GM12864 (cell line): ENCODE measurements at regions not wholly inside any gene's neighbourhood (a gene's known extent, or its start where the extent isn't known, plus 50 kb on each side); places are given as distances from the start of the nearest gene placed in this dataset.
"Not testable (repeated sequence)": the region's sequence is repeated elsewhere in the genome, so short reads cannot be mapped to it uniquely, and the experiment has no call there.

Source experiments
- DNase-seq: peaks from one replicate; pipeline ENCODE4 v3.0.0-alpha.2; 2011; ENCODE audit warnings: low read depth
- H3K4me3 ChIP-seq: 2 replicates; pipeline ENCODE4 v1.5.1; 2011; ENCODE audit warnings: mild to moderate bottlenecking, low read depth, low read length, control low read depth
- TF ChIP-seq, protein P1 (sequence below): IDR thresholded peaks from 2 replicates; pipeline ENCODE4 v1.5.1; 2011; ENCODE audit warnings: low read depth, mild to moderate bottlenecking, moderate library complexity, low read length, control low read depth, inconsistent platforms; ENCODE audit errors: missing control alignments

- TF ChIP-seq, protein P1, sequence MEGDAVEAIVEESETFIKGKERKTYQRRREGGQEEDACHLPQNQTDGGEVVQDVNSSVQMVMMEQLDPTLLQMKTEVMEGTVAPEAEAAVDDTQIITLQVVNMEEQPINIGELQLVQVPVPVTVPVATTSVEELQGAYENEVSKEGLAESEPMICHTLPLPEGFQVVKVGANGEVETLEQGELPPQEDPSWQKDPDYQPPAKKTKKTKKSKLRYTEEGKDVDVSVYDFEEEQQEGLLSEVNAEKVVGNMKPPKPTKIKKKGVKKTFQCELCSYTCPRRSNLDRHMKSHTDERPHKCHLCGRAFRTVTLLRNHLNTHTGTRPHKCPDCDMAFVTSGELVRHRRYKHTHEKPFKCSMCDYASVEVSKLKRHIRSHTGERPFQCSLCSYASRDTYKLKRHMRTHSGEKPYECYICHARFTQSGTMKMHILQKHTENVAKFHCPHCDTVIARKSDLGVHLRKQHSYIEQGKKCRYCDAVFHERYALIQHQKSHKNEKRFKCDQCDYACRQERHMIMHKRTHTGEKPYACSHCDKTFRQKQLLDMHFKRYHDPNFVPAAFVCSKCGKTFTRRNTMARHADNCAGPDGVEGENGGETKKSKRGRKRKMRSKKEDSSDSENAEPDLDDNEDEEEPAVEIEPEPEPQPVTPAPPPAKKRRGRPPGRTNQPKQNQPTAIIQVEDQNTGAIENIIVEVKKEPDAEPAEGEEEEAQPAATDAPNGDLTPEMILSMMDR, result no peak
- H3K4me3 ChIP-seq, result no peak overlapping the region
- no peak for DNase-seq
Observed at GRCh38 chr13:70520275-70521036, 412.2 kb upstream of the KLHL1 start.

GRCh38 chr13:70518081-70518480 lies 409.8 kb upstream of the KLHL1 start:
- TF ChIP-seq, protein P1, result no peak
- no peak for DNase-seq
- no peak overlapping the region for H3K4me3 ChIP-seq

DNA sequence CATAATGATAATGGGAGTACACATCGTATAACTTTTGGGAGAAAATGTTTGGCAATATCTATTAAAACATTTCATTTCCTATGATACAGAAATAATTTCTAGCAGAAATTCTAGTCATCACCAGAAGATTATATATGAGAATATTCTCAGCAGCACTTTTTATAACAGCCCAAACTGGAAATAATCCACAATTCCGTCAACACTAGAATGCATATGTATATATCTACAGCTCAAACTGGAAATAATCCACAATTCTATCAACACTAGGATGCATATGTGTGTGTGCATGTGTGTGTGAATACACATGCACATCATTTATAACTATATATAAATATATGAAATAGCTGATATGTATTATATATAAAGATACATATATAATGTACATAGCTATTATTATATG lies 408.0 kb upstream of the KLHL1 start:
- H3K4me3 ChIP-seq, result no peak overlapping the region
- no peak for DNase-seq
- TF ChIP-seq, protein P1, result no peak

- not testable (repeated sequence) for H3K4me3 ChIP-seq, DNase-seq
Observed at GRCh38 chr13:70511861-70512417, 403.7 kb upstream of the KLHL1 start.

GRCh38 chr13:70505809-70506208 lies 397.6 kb upstream of the KLHL1 start:
- TF ChIP-seq, protein P1, result no peak

GRCh38 chr13:70502944-70503343 lies 394.7 kb upstream of the KLHL1 start:
- no peak for DNase-seq
- TF ChIP-seq, protein P1, result no peak
- no peak overlapping the region for H3K4me3 ChIP-seq

More at GRCh38 chr13:70505809-70506208, 397.6 kb upstream of the KLHL1 start:
- no peak for DNase-seq
- no peak overlapping the region for H3K4me3 ChIP-seq

- TF ChIP-seq, protein P1, result no peak
- no peak overlapping the region for H3K4me3 ChIP-seq
- no peak for DNase-seq
Observed at GRCh38 chr13:70490320-70490935, 382.2 kb upstream of the KLHL1 start.
